DMS114 treated with DMSO at 0.1 percent for 48 hours (cell line): ENCODE measurements at regions not wholly inside any gene's neighbourhood (a gene's known extent, or its start where the extent isn't known, plus 50 kb on each side); places are given as distances from the start of the nearest gene placed in this dataset.
"Not testable (repeated sequence)": the region's sequence is repeated elsewhere in the genome, so short reads cannot be mapped to it uniquely, and the experiment has no call there.

Experiments
- DNase-seq: peaks from one replicate; lab custom pipeline; 2025; ENCODE audit not compliant: unreplicated experiment; lab: John Stamatoyannopoulos, UW

- DNase-seq, result not testable (repeated sequence)
Measured at GRCh38 chr2:57251495-57251894, 795.1 kb upstream of the VRK2 start.

GRCh38 chr2:57276408-57276807 lies 770.2 kb upstream of the VRK2 start:
- DNase-seq, result not testable (repeated sequence)

GRCh38 chr2:57278451-57278850 lies 768.2 kb upstream of the VRK2 start:
- no peak for DNase-seq

- no peak for DNase-seq
Measured at GRCh38 chr2:57291209-57291608, 755.4 kb upstream of the VRK2 start.

GRCh38 chr2:57296795-57297517 lies 749.6 kb upstream of the VRK2 start:
- no peak for DNase-seq

GRCh38 chr2:57313678-57314077 lies 732.9 kb upstream of the VRK2 start:
- no peak for DNase-seq

- DNase-seq, result no peak
Measured at GRCh38 chr2:57314682-57315081, 731.9 kb upstream of the VRK2 start.

- DNase-seq, result no peak
Measured at GRCh38 chr2:57330447-57330846, 716.2 kb upstream of the VRK2 start.

- DNase-seq, result no peak
Measured at GRCh38 chr2:57333221-57333620, 713.4 kb upstream of the VRK2 start.

- no peak for DNase-seq
Measured at GRCh38 chr2:57343391-57344006, 703.1 kb upstream of the VRK2 start.

- no peak for DNase-seq
Measured at GRCh38 chr2:57368190-57368589, 678.4 kb upstream of the VRK2 start.

GRCh38 chr2:57370882-57371585 lies 675.6 kb upstream of the VRK2 start:
- DNase-seq, result no peak

- no peak for DNase-seq
Measured at GRCh38 chr2:57372237-57372984, 674.2 kb upstream of the VRK2 start.

GRCh38 chr2:57373530-57373929 lies 673.1 kb upstream of the VRK2 start:
- no peak for DNase-seq

GRCh38 chr2:57376985-57377384 lies 669.6 kb upstream of the VRK2 start:
- peak; percentile 32 for DNase-seq

- DNase-seq, result no peak
Measured at GRCh38 chr2:57386305-57386704, 660.3 kb upstream of the VRK2 start.

GRCh38 chr2:57396355-57397098 lies 650.1 kb upstream of the VRK2 start:
- DNase-seq, result no peak

GRCh38 chr2:57397550-57398360 lies 648.9 kb upstream of the VRK2 start:
- no peak for DNase-seq

GRCh38 chr2:57399057-57399456 lies 647.5 kb upstream of the VRK2 start:
- no peak for DNase-seq

GRCh38 chr2:57402096-57402495 lies 644.5 kb upstream of the VRK2 start:
- no peak for DNase-seq
